ENCODE measurements at regions not wholly inside any gene's neighbourhood (a gene's known extent, or its start where the extent isn't known, plus 50 kb on each side); places are given as distances from the start of the nearest gene placed in this dataset.

DNA sequence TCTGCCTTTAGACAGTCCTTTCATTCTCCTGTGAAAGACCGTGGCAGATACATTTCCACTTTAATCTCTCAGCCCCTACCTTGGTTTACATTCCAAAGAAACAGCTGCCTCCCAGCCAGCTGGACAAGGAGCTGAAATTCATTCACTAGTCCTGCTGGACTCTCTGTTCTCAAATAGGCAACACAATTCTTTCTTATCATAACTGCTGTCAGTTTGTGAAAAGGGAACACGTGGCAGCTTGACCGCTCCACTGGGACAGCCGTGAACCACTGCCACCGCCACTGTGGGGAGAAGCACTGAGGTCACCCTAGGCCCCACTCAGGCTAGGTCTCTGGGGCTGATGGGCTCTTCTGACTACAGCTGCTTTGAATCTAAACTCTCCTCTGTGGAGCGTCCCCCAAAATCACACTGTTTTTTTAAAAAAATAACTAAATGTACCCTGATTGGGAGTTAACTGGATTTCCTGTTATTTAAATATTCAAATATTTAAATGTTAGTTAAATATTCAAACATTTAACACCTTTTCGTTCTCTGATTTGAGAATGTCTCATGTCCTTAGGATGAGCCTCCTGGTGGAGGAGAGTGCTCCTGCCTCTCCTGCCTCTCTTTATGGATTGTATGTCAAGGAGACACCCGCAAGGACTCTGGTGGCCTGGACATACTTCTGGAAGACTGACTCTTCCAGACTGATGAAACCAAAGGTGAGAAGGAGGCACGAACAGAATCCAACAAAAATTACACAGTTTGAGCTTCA, 120.1 kb downstream of the BOD1 start:
- TF ChIP-seq CTCF (IDR thresholded peaks at IDR 0.05) = no peak
- ATAC-seq (ENCODE audit: low FRiP score) (no peak), DNase-seq (ENCODE audit: low spot score) (no peak)

DNA sequence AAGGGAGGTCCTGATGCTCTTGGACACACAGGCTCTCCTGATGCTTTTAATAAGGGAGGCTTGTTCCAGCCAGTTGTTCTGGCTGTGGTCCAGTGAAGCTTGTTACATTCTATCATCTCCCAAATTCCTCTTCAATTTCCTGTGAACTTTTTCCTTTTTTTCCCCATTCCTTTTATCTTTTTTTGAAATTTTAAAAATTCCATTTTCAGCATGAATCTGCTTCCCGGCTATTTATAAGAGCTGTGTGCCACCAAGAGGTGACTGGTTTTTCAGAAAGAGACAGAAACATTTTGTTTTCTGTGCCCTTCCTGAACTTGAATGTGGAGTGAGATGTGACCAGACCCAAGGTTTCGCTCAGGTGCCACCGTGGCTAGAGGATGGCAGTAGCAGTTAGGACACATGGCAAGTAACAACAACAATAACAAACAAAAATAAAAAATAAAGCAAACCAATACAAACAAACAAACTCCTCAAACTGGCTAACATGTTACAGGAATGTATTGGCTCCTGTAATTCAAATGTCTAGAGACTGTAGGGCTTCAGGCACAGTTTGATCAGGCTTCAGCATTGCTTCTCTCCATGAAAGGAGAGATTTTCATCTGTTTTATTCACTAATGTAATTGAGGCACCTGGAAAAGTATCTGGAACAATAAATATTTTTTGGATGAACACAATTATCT, 121.1 kb downstream of the BOD1 start:
- DNase-seq (ENCODE audit: low spot score) (no peak), ATAC-seq (ENCODE audit: low FRiP score) (no peak)
- no peak for TF ChIP-seq CTCF (IDR thresholded peaks at IDR 0.05)

GRCh38 chr5:173494446-173494845, 122.0 kb downstream of the BOD1 start:
- no peak for TF ChIP-seq CTCF (IDR thresholded peaks at IDR 0.05)
- ATAC-seq (ENCODE audit: low FRiP score) (no peak), DNase-seq (ENCODE audit: low spot score) (no peak)

- TF ChIP-seq CTCF (IDR thresholded peaks at IDR 0.05) = no peak
- no peak for DNase-seq (ENCODE audit: low spot score)
- ATAC-seq (ENCODE audit: low FRiP score) = no peak
Observed at GRCh38 chr5:173493846-173494245, 122.6 kb downstream of the BOD1 start.

- ATAC-seq (ENCODE audit: low FRiP score) = no peak
Observed at GRCh38 chr5:173493040-173493439, 123.4 kb downstream of the BOD1 start.

GRCh38 chr5:173490681-173491080, 125.8 kb downstream of the BOD1 start:
- ATAC-seq (ENCODE audit: low FRiP score) = no peak
- no peak for TF ChIP-seq CTCF (IDR thresholded peaks at IDR 0.05)
- no peak for DNase-seq (ENCODE audit: low spot score)

More at GRCh38 chr5:173493040-173493439, 123.4 kb downstream of the BOD1 start:
- DNase-seq (ENCODE audit: low spot score) = no peak
- TF ChIP-seq CTCF (IDR thresholded peaks at IDR 0.05) = no peak

DNA sequence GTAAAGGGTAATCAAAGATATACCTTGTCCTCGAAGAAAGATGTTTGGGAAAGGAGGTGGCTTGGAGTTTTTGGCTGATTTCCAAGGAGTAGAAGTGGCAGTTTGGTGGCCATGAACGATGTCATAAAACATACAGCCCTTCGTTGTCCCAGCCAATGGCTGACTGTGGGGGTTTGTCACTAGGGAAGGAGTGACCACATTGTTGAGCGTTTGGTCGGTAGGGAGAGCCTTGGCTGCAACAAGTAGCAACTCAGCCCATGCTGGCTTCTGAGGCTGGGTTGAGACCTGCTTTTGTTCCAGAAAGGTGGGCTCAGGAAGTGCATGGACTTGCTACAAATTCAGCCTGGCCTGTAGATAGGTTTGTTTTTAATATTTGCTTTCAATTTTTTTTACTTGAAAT, 128.3 kb downstream of the BOD1 start:
- ATAC-seq (ENCODE audit: low FRiP score) (no peak), DNase-seq (ENCODE audit: low spot score) (no peak)
- TF ChIP-seq CTCF (IDR thresholded peaks at IDR 0.05) = no peak

Measured in omental fat pad (tissue), 3 donors.